Activated T-cell treated with anti-CD3 and anti-CD28 coated beads, Interleukin-2, amount 50 U/mL, for 4 hours (primary cell): ENCODE measurements at regions not wholly inside any gene's neighbourhood (a gene's known extent, or its start where the extent isn't known, plus 50 kb on each side); places are given as distances from the start of the nearest gene placed in this dataset.

Experiments used
- ATAC-seq, 2 donors: fragments of 200-7000 bp; cut with Tn5 transposase; one replicate each; pipeline ENCODE4 v1.10.0; 2021
- DNase-seq: peaks from one replicate; pipeline ENCODE4 v3.0.0-alpha.2; 2020
- H3K27me3 Mint-ChIP-seq: one replicate; pipeline ENCODE4 v1.8.0; 2021; ENCODE audit warnings: low read depth, mixed read lengths
- H3K36me3 Mint-ChIP-seq: one replicate; pipeline ENCODE4 v1.8.0; 2022; ENCODE audit warnings: mixed read lengths; ENCODE audit not compliant: insufficient read depth
- H3K4me1 Mint-ChIP-seq: one replicate; pipeline ENCODE4 v1.8.0; 2021; ENCODE audit warnings: low read depth, mixed read lengths
- H3K4me3 Mint-ChIP-seq: one replicate; pipeline ENCODE4 v1.8.0; 2021; ENCODE audit warnings: mild to moderate bottlenecking, moderate library complexity, mixed read lengths
- H3K9me3 Mint-ChIP-seq: one replicate; pipeline ENCODE4 v1.8.0; 2021; ENCODE audit warnings: mixed read lengths

DNA sequence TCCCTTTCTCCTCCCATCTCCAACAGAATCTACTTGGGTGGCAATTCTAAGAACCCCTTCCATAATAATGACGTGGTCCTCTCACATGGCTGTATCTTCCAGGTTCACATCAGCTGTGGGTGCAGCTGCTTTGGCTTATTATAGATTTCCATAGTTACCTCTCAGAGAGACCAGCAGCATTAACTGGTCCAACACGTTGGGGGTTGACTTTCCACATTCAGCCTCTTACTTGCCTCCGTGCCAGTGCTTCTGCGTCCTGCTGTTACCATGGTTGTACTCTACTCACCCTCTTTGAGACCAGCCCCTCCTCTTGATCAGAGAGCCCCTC lies 570.7 kb downstream of the PLCL1 start:
- Mint-ChIP-seq H3K36me3 (no peaks in the 10 kb centered on the region), H3K4me3 (no peak overlapping the region), H3K4me1 (peaks cover 8% of the 10 kb centered on the region), H3K27me3 (peaks cover 33% of the 10 kb centered on the region), H3K9me3 (no peaks in the 10 kb centered on the region)
- ATAC-seq (no peak), DNase-seq (no peak)

DNA sequence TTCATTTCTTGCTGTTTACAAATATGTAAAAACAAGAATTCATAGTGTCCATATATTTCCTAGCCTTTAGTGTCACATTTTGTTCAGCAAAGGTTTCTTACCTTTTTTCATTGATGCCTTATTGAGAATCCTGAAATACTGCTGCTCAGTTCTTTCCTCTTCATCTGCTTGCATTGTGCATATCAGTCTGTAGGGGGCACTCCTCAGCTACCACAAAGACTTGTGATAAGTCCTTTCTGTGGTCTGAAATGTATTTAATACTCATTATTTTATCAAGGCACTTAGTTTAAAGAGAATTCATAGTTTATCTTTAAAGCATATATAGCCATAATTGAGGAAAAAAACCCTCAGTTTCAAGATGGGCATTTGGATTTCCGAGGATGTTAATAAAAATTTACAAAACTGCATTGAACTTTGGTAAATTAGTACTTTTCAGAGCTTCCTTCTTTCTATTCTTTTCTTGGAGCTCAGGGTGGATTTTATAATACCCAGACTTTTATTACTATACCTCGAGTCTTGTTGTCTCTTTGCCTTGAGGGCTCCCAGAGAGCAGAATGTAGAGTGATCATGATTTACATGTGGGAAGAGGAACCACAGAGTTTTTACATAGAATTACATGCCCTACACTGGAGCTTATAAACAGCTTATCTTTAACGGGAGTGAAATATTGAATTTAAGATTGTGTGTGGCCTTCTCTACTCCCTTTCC lies 570.1 kb downstream of the PLCL1 start:
- H3K27me3 Mint-ChIP-seq = peaks cover 33% of the 10 kb centered on the region
- ATAC-seq = no peak
- no peaks in the 10 kb centered on the region for H3K36me3 Mint-ChIP-seq
- H3K9me3 Mint-ChIP-seq = no peaks in the 10 kb centered on the region
- H3K4me1 Mint-ChIP-seq = peaks cover 8% of the 10 kb centered on the region
- no peak overlapping the region for H3K4me3 Mint-ChIP-seq
- no peak for DNase-seq

DNA sequence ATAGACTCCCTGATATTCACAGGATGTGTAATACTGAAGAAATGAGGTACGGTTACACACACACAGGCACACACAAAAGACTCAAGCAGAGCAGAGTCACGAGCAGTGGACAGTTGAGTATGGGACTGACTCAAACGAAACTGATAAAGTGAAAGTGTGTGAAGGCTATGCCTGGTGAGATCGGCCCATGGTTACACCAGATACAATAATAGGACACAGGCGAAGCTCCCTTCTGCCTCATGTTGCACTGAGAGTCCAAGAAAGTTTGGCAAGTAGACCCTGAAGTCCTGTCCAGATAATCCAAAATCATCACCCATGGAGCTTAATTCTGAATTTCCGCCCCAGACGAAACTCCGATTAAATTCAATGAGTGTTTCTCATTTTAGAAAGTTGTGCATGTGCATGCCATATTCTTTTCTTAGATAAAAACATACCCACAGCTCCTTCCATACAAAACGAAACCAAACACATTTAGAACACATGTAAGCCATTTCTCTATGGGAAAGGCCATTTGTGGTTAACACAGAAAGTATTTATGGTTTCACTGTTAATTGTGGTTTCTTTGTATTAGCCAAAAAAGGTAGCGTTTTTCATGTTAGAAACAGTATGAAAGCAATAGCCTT lies 567.6 kb downstream of the PLCL1 start:
- peak overlapping the region; percentile 29 for H3K4me3 Mint-ChIP-seq
- DNase-seq (no peak), ATAC-seq (peak in 1 of 2 donors; percentile 54)
- peaks cover 8% of the 10 kb centered on the region for H3K4me1 Mint-ChIP-seq
- peaks cover 33% of the 10 kb centered on the region for H3K27me3 Mint-ChIP-seq
- H3K36me3 Mint-ChIP-seq = no peaks in the 10 kb centered on the region
- H3K9me3 Mint-ChIP-seq = no peaks in the 10 kb centered on the region

DNA sequence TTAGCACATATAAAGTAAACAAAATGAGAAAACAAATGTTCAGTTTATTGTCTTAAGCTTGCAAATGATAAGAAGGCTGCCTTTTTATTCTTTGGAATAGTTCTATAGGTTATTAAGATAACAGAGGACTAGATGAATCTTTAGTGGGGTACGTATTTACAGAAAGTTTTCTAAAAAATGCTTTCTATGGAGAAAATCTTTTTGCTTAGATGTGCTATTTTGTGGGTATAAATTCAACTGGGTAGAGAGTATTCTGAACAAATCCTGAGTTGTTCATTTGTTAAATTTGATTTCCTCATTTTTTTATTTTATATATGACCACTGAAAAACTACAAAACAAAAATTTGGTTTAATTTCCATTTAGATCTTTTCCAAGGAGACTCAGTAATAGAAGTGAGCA lies 566.9 kb downstream of the PLCL1 start:
- Mint-ChIP-seq H3K27me3 (peaks cover 26% of the 10 kb centered on the region), H3K4me1 (peaks cover 8% of the 10 kb centered on the region), H3K9me3 (no peaks in the 10 kb centered on the region), H3K36me3 (no peaks in the 10 kb centered on the region), H3K4me3 (no peak overlapping the region)
- no peak for DNase-seq
- ATAC-seq = no peak

DNA sequence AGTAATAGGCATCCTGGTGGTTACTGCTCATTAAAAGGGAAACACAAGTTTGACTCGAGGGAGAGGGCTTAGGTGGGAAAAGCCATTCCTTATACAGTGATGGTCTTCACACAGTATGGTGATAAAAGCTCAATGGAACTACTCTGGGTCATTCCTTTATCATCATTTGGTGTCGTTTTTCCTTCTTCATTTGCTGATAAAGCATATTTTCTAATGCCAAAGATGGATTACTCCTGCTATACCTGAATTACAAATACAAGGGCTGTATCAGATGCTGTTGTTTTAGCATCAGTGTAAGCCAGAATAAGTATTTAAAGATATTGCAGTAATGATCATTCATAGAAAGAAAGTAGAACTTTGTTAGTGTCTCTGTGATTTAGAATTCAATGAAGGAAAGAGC lies 563.7 kb downstream of the PLCL1 start:
- Mint-ChIP-seq H3K36me3 (no peaks in the 10 kb centered on the region), H3K9me3 (no peaks in the 10 kb centered on the region), H3K4me3 (no peak overlapping the region), H3K27me3 (peaks cover 16% of the 10 kb centered on the region), H3K4me1 (peaks cover 8% of the 10 kb centered on the region)
- ATAC-seq (no peak), DNase-seq (no peak)

DNA sequence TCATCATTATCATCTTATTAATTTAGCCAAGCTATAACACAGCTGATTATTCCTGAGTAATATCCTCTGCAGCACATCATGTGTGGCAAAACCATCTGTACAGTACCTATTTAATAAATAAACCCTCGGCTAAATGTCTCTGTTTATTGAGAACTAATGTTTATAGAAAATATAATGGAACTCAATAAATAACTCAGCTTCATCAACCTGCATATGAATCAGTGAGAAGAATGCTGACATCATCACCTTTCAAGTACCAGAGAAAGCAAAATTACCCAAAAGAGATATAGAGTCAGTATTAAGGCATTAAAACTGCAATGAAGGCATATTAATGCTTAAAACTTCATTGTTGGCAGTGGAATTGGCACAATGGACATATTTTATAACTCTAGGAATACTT lies 558.3 kb downstream of the PLCL1 start:
- Mint-ChIP-seq H3K4me3 (no peak overlapping the region), H3K27me3 (peaks cover 22% of the 10 kb centered on the region), H3K4me1 (no peaks in the 10 kb centered on the region), H3K9me3 (no peaks in the 10 kb centered on the region), H3K36me3 (no peaks in the 10 kb centered on the region)
- DNase-seq (no peak), ATAC-seq (no peak)

DNA sequence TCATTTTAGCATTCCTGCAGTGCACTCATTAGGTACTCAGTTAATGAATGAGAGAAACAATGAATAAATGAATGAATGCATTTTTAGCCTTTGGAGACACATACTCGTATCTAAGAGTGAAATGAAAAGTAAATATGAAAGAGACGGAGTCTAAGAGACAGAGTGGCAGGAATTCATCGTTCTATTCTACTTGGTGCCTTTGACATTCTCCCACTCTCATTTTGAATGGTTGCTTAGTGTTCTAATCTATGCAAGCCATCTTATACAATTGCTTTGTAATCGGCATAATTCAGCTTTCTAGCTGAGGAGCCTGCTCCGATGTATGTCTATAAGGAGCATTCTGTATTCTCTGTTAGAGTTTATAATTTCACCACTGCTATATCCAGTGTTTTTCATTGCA lies 554.9 kb downstream of the PLCL1 start:
- ATAC-seq = no peak
- H3K9me3 Mint-ChIP-seq = no peaks in the 10 kb centered on the region
- H3K36me3 Mint-ChIP-seq = no peaks in the 10 kb centered on the region
- H3K27me3 Mint-ChIP-seq = peaks cover 21% of the 10 kb centered on the region
- H3K4me3 Mint-ChIP-seq = no peak overlapping the region
- DNase-seq = no peak
- H3K4me1 Mint-ChIP-seq = no peaks in the 10 kb centered on the region

DNA sequence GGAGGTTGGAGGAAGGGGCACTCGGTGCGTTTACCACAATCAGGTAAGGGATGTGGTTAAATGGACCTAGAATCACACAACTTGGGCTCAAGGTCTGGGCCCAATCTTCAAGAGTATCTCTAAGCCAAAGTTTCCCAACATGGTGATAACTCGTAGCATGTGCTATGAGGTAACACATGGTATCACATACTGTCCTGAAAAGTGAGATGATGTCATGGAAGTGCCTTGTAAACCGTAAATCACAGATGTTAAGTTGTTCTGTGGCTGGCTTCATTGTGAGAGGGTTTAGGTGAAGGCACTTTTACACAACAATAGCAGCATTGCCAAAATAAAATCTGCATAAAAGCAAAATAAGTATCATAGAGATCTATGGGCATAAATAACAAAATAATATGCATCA lies 551.8 kb downstream of the PLCL1 start:
- Mint-ChIP-seq H3K9me3 (no peaks in the 10 kb centered on the region), H3K4me1 (no peaks in the 10 kb centered on the region), H3K27me3 (peaks cover 28% of the 10 kb centered on the region), H3K4me3 (no peak overlapping the region), H3K36me3 (no peaks in the 10 kb centered on the region)
- DNase-seq (no peak), ATAC-seq (no peak)

DNA sequence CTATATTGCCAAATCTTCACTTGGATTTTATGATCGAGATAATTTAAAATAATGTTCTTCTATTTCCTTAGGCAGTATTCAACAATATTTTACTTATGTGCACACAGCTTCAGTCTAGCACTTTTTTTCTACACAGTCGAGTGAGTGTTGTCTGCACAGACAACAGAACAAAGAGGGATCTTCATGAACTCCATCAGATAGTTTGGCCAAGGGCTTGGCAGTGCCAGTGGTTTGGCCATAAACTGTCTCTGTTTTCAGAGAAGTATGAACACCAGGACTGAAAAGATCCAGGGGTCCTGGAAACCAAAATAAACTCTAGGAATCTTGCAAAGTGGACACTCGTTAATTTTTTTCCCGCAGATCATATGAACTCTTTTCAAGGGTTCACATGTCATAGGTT lies 547.3 kb downstream of the PLCL1 start:
- no peak overlapping the region for H3K4me3 Mint-ChIP-seq
- no peak for ATAC-seq
- no peaks in the 10 kb centered on the region for H3K9me3 Mint-ChIP-seq
- H3K27me3 Mint-ChIP-seq = peaks cover 19% of the 10 kb centered on the region
- no peaks in the 10 kb centered on the region for H3K4me1 Mint-ChIP-seq
- DNase-seq = no peak
- H3K36me3 Mint-ChIP-seq = no peaks in the 10 kb centered on the region

DNA sequence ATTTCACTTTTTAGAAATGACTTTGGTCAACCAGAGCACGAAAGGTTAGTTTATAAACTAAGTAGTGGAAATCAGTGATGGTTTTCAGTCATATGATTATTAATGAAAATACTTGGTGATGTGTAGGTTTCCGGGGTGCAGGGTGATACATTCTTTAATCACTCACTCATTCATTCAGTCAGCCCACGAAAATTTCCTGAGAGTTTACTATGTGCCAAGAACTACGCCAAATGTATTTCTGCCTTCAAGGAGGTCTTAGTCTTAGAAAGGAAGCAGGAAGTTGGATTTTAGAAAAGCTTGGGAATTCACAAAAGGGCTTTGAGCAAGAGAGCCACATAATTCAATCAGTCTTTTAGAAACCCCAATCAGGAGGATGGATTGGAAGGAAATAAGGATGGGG lies 543.6 kb downstream of the PLCL1 start:
- Mint-ChIP-seq H3K9me3 (no peaks in the 10 kb centered on the region), H3K27me3 (peaks cover 20% of the 10 kb centered on the region), H3K4me3 (no peak overlapping the region), H3K36me3 (no peaks in the 10 kb centered on the region), H3K4me1 (no peaks in the 10 kb centered on the region)
- no peak for DNase-seq
- no peak for ATAC-seq

DNA sequence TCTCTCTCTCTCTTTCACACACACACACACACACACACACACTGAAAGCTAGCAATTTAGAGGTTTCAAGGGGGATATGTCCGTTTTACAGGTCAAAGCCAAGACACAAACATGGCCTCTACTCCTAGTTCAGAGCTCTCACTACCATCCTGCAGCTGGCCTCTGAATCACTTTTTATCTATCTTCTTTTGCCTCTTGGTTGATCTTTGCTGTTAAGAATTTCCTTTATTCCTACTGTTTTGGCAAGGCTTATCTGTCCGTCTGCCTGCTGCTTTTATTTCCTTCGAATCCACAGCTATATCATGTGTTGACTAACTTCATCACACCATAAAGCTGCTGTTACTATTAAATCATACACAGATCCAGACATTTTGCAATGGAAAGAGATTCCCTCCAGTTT lies 543.0 kb downstream of the PLCL1 start:
- H3K4me1 Mint-ChIP-seq = no peaks in the 10 kb centered on the region
- peaks cover 19% of the 10 kb centered on the region for H3K27me3 Mint-ChIP-seq
- H3K36me3 Mint-ChIP-seq = no peaks in the 10 kb centered on the region
- no peak overlapping the region for H3K4me3 Mint-ChIP-seq
- ATAC-seq (no peak), DNase-seq (no peak)
- H3K9me3 Mint-ChIP-seq = no peaks in the 10 kb centered on the region

DNA sequence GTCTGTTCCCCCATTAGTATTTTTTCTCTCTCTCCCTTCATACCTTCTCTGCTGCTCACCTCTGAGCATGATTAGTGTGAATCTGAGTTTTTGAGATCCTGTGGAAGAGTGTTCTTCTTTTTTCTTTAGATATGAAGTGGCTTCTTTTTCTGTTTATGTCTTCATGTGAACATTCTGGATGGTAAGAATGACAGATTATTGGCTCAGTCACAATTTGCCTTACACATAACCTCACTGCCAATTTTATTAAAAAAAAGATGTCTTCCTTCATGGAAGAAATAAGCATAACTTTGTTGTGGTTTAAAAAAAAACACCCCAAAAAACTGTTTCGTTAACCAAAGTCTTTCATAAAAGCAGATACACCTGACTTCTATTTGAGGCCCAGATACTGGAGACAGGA lies 539.1 kb downstream of the PLCL1 start:
- DNase-seq (no peak), ATAC-seq (no peak)
- Mint-ChIP-seq H3K36me3 (no peaks in the 10 kb centered on the region), H3K9me3 (no peaks in the 10 kb centered on the region), H3K27me3 (peaks cover 18% of the 10 kb centered on the region), H3K4me1 (no peaks in the 10 kb centered on the region), H3K4me3 (no peak overlapping the region)

DNA sequence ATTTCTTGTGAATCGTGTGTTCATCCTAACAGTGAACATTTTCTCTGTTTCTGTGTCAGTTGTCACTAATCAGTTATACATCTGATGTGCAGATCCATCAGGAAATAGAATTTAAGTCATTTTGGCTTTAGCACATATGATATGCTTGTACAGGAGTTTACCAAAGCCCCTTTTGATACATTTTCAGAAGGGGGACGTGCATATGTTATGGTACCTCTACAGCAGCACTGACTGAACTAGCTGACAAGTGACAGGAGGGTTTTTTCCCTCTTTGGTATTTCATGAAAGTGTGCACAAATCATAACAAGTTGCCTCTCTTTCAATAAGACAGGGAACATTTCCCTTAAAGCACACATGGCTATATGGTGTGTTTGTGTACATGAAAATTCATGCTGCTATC lies 536.5 kb downstream of the PLCL1 start:
- Mint-ChIP-seq H3K36me3 (no peaks in the 10 kb centered on the region), H3K27me3 (peaks cover 12% of the 10 kb centered on the region), H3K9me3 (no peaks in the 10 kb centered on the region), H3K4me3 (no peak overlapping the region), H3K4me1 (no peaks in the 10 kb centered on the region)
- ATAC-seq (no peak), DNase-seq (no peak)

DNA sequence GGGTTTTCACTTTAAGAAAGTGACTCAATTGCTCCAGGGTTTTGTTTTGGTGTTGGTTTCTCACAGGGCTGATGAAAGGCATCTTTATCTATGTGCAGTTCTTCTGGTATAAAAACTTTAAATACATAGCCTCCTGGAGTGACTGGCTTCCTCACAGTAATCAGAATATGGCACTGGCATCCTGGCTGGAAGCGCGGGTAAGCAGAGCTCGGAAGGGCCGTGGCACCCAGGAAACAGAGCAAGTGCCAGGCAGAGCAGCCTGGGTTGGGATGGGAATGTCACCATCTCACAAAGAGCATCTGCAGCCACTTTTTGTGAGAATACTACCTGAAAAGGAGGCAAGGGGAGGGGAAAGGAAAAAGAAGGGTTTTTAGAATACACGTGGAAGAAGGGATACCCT lies 534.7 kb downstream of the PLCL1 start:
- H3K4me1 Mint-ChIP-seq = no peaks in the 10 kb centered on the region
- peaks cover 10% of the 10 kb centered on the region for H3K27me3 Mint-ChIP-seq
- H3K4me3 Mint-ChIP-seq = no peak overlapping the region
- no peaks in the 10 kb centered on the region for H3K9me3 Mint-ChIP-seq
- DNase-seq (no peak), ATAC-seq (no peak)
- no peaks in the 10 kb centered on the region for H3K36me3 Mint-ChIP-seq

DNA sequence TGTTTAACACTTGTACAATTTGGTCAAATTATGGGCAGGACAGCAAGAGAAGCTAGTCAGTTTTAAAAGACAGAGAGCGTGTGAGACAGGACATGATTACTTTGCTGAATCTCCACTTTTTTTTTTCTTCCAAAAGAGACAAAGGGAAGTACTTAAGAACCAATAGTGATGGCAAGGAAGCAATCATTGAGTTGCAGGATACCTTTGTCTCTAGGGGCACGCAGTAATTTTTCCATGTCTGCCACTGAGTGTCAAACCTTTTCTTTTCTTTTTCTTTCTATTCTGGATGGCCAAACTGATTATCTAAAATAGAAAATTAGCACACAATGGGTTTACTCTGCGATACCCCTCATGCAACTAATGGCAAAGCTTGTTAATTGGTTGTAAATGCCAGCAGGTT lies 533.0 kb downstream of the PLCL1 start:
- Mint-ChIP-seq H3K9me3 (no peaks in the 10 kb centered on the region), H3K4me3 (no peak overlapping the region), H3K27me3 (peaks cover 10% of the 10 kb centered on the region), H3K36me3 (no peaks in the 10 kb centered on the region), H3K4me1 (no peaks in the 10 kb centered on the region)
- DNase-seq = no peak
- ATAC-seq = no peak
